Mesothelial cell of epicardium (in vitro differentiated cells): ENCODE measurements at regions not wholly inside any gene's neighbourhood (a gene's known extent, or its start where the extent isn't known, plus 50 kb on each side); places are given as distances from the start of the nearest gene placed in this dataset.

Experiments used
- DNase-seq, 2 experiments: peaks; one replicate each; pipeline ENCODE4 v3.0.0; 2021; ENCODE audit warnings: low spot score in 2 of 2; ENCODE audit not compliant: unreplicated experiment in 2 of 2
- H3K27ac Mint-ChIP-seq: 2 replicates; pipeline ENCODE4 v1.8.0; 2021; ENCODE audit warnings: mixed read lengths
- H3K27me3 Mint-ChIP-seq: 2 replicates; pipeline ENCODE4 v1.8.0; 2021; ENCODE audit warnings: low read depth, mixed read lengths
- H3K36me3 Mint-ChIP-seq: 2 replicates; pipeline ENCODE4 v1.8.0; 2021; ENCODE audit warnings: mixed read lengths
- H3K4me1 Mint-ChIP-seq: 2 replicates; pipeline ENCODE4 v1.8.0; 2021; ENCODE audit warnings: mixed read lengths
- H3K4me3 Mint-ChIP-seq: 2 replicates; pipeline ENCODE4 v1.8.0; 2021; ENCODE audit warnings: mild to moderate bottlenecking, moderate library complexity, mixed read lengths
- H3K9me3 Mint-ChIP-seq: 2 replicates; pipeline ENCODE4 v1.8.0; 2021; ENCODE audit warnings: mixed read lengths
- CTCF ChIP-seq: fragments of 200-600 bp; sonication (generic); IDR thresholded peaks from one replicate; pipeline ENCODE4 v1.5.0; 2021; ENCODE audit warnings: antibody characterized with exemption; ENCODE audit not compliant: unreplicated experiment

GRCh38 chr3:164278550-164278949 is 799.7 kb downstream of the SI start:
- DNase-seq = no peak
- Mint-ChIP-seq H3K9me3 (peaks cover 51% of the 10 kb centered on the region), H3K4me3 (no peak overlapping the region), H3K27me3 (no peaks in the 10 kb centered on the region), H3K4me1 (no peaks in the 10 kb centered on the region), H3K36me3 (no peaks in the 10 kb centered on the region), H3K27ac (no peak overlapping the region)
- no peak for TF ChIP-seq CTCF

GRCh38 chr3:164267053-164267452 is 811.2 kb downstream of the SI start:
- Mint-ChIP-seq H3K27me3 (no peaks in the 10 kb centered on the region), H3K9me3 (peaks cover 8% of the 10 kb centered on the region), H3K4me3 (no peak overlapping the region), H3K27ac (no peak overlapping the region), H3K4me1 (peaks cover 3% of the 10 kb centered on the region), H3K36me3 (no peaks in the 10 kb centered on the region)
- no peak for DNase-seq
- no peak for TF ChIP-seq CTCF

- peaks cover 17% of the 10 kb centered on the region for H3K4me1 Mint-ChIP-seq
- H3K27me3 Mint-ChIP-seq = no peaks in the 10 kb centered on the region
- no peak for TF ChIP-seq CTCF
- H3K9me3 Mint-ChIP-seq = no peaks in the 10 kb centered on the region
- H3K36me3 Mint-ChIP-seq = no peaks in the 10 kb centered on the region
- no peak for DNase-seq
- no peak overlapping the region for H3K4me3 Mint-ChIP-seq
- no peak overlapping the region for H3K27ac Mint-ChIP-seq
Measured at GRCh38 chr3:164250923-164251322, 827.4 kb downstream of the SI start.

GRCh38 chr3:164236851-164237250 is 841.4 kb downstream of the SI start:
- Mint-ChIP-seq H3K4me1 (no peaks in the 10 kb centered on the region), H3K27me3 (no peaks in the 10 kb centered on the region), H3K27ac (no peak overlapping the region), H3K9me3 (no peaks in the 10 kb centered on the region), H3K4me3 (no peak overlapping the region), H3K36me3 (no peaks in the 10 kb centered on the region)
- TF ChIP-seq CTCF = no peak
- no peak for DNase-seq

GRCh38 chr3:164235289-164236028 is 842.8 kb downstream of the SI start:
- H3K4me3 Mint-ChIP-seq = no peak overlapping the region
- H3K4me1 Mint-ChIP-seq = no peaks in the 10 kb centered on the region

More at GRCh38 chr3:164235289-164236028, 842.8 kb downstream of the SI start:
- Mint-ChIP-seq H3K27ac (no peak overlapping the region), H3K9me3 (no peaks in the 10 kb centered on the region), H3K36me3 (no peaks in the 10 kb centered on the region), H3K27me3 (no peaks in the 10 kb centered on the region)
- DNase-seq = no peak
- no peak for TF ChIP-seq CTCF
